Epithelial cell of proximal tubule (primary cell): ENCODE measurements at regions not wholly inside any gene's neighbourhood (a gene's known extent, or its start where the extent isn't known, plus 50 kb on each side); places are given as distances from the start of the nearest gene placed in this dataset.

Experiments
- DNase-seq: peaks from one replicate; pipeline ENCODE4 v3.0.0-alpha.2; 2011; ENCODE audit warnings: low read depth
- H3K4me3 ChIP-seq: 2 replicates; pipeline ENCODE4 v1.5.1; 2011; ENCODE audit warnings: low read depth, mild to moderate bottlenecking, low read length
- CTCF ChIP-seq: conservative IDR thresholded peaks from 2 replicates; pipeline ENCODE4 v1.5.1; 2012; ENCODE audit warnings: low read depth, mild to moderate bottlenecking, low read length

GRCh38 chr15:85984241-85984640 lies 95.4 kb upstream of the AGBL1 start:
- no peak overlapping the region for H3K4me3 ChIP-seq
- DNase-seq = no peak
- no peak for TF ChIP-seq CTCF

- DNase-seq = no peak
- no peak for TF ChIP-seq CTCF
- no peak overlapping the region for H3K4me3 ChIP-seq
Observed at GRCh38 chr15:85986116-85986515, 93.6 kb upstream of the AGBL1 start.

- DNase-seq = no peak
- TF ChIP-seq CTCF = no peak
- no peak overlapping the region for H3K4me3 ChIP-seq
Observed at GRCh38 chr15:85986741-85987140, 92.9 kb upstream of the AGBL1 start.

GRCh38 chr15:85988741-85989140 lies 90.9 kb upstream of the AGBL1 start:
- TF ChIP-seq CTCF = no peak
- H3K4me3 ChIP-seq = no peak overlapping the region
- DNase-seq = no peak

- TF ChIP-seq CTCF = no peak
- DNase-seq = no peak
Observed at GRCh38 chr15:85992224-85992623, 87.4 kb upstream of the AGBL1 start.

GRCh38 chr15:85993116-85993515 lies 86.6 kb upstream of the AGBL1 start:
- no peak overlapping the region for H3K4me3 ChIP-seq
- DNase-seq = no peak

More at GRCh38 chr15:85992224-85992623, 87.4 kb upstream of the AGBL1 start:
- no peak overlapping the region for H3K4me3 ChIP-seq

More at GRCh38 chr15:85993116-85993515, 86.6 kb upstream of the AGBL1 start:
- TF ChIP-seq CTCF = no peak
